Hypothalamus (tissue), 51 donors: ENCODE measurements at regions not wholly inside any gene's neighbourhood (a gene's known extent, or its start where the extent isn't known, plus 50 kb on each side); places are given as distances from the start of the nearest gene placed in this dataset.
"Not testable (repeated sequence)": the region's sequence is repeated elsewhere in the genome, so short reads cannot be mapped to it uniquely, and the experiment has no call there.

Source experiments
- DNase-seq, 51 donors: peaks; one replicate each; lab custom pipeline; 2025; lab: John Stamatoyannopoulos, UW

GRCh38 chrX:94576367-94577004 is 902.5 kb downstream of the FAM133A start:
- DNase-seq, result no peak

- DNase-seq, result no peak
Measured at GRCh38 chrX:94600077-94600476, 926.1 kb downstream of the FAM133A start.

- no peak for DNase-seq
Measured at GRCh38 chrX:94612140-94612539, 938.1 kb downstream of the FAM133A start.

- no peak for DNase-seq
Measured at GRCh38 chrX:94633237-94633636, 959.2 kb downstream of the FAM133A start.

GRCh38 chrX:94635003-94635402 is 961.0 kb downstream of the FAM133A start:
- no peak for DNase-seq

- DNase-seq, result no peak
Measured at GRCh38 chrX:94645726-94646125, 971.7 kb downstream of the FAM133A start.

GRCh38 chrX:94655180-94655579 is 981.2 kb downstream of the FAM133A start:
- no peak for DNase-seq

GRCh38 chrX:94662689-94663088 is 988.7 kb downstream of the FAM133A start:
- no peak for DNase-seq

GRCh38 chrX:94676285-94676684 is 1002.3 kb downstream of the FAM133A start:
- DNase-seq, result no peak

- DNase-seq, result no peak
Measured at GRCh38 chrX:94686071-94686470, 1012.1 kb downstream of the FAM133A start.

- DNase-seq, result no peak
Measured at GRCh38 chrX:94695910-94696309, 1021.9 kb downstream of the FAM133A start.

- not testable (repeated sequence) for DNase-seq
Measured at GRCh38 chrX:94704348-94705256, 1030.6 kb downstream of the FAM133A start.

- no peak for DNase-seq
Measured at GRCh38 chrX:94721386-94721785, 1047.4 kb downstream of the FAM133A start.

GRCh38 chrX:94722578-94722977 is 1048.6 kb downstream of the FAM133A start:
- DNase-seq, result no peak

- no peak for DNase-seq
Measured at GRCh38 chrX:94742772-94743171, 1068.8 kb downstream of the FAM133A start.

- no peak for DNase-seq
Measured at GRCh38 chrX:94743478-94743877, 1069.5 kb downstream of the FAM133A start.

GRCh38 chrX:94744786-94745185 is 1070.8 kb downstream of the FAM133A start:
- DNase-seq, result no peak

GRCh38 chrX:94751611-94752010 is 1077.6 kb downstream of the FAM133A start:
- no peak for DNase-seq

- DNase-seq, result no peak
Measured at GRCh38 chrX:94752434-94753169, 1078.6 kb downstream of the FAM133A start.

GRCh38 chrX:94758130-94758529 is 1084.1 kb downstream of the FAM133A start:
- DNase-seq, result no peak

- no peak for DNase-seq
Measured at GRCh38 chrX:94775640-94776039, 1101.6 kb downstream of the FAM133A start.
